HCT116 (cell line): ENCODE measurements at regions not wholly inside any gene's neighbourhood (a gene's known extent, or its start where the extent isn't known, plus 50 kb on each side); places are given as distances from the start of the nearest gene placed in this dataset.

Experiments
- ATAC-seq: fragments of 200-7000 bp; cut with Tn5 transposase; 2 replicates; pipeline ENCODE4 v1.9.1; 2020; ENCODE audit warnings: mild to moderate bottlenecking, moderate library complexity
- BruUV-seq: library from RNA; stranded (reverse); fragments of 400-500 nt; replicated peaks from 2 replicates; lab custom pipeline; 2021; lab: Mats Ljungman, UMichigan
- CTCF ChIA-PET: fragments of 300-600 bp; sonication (Branson Sonifier 250); formaldehyde crosslinking; loops from one replicate; lab custom pipeline; 2021; ENCODE audit warnings: antibody characterized with exemption; lab: Charles Lee
- POLR2A ChIA-PET: fragments of 300-600, 350-600 bp; sonication (Branson Sonifier 250); formaldehyde crosslinking; loops from one replicate; lab custom pipeline; 2021; ENCODE audit warnings: antibody characterized with exemption; lab: Charles Lee
- RAD21 ChIA-PET, 2 experiments: fragments of 300-600 bp; sonication (Branson Sonifier 250); formaldehyde crosslinking; loops; one replicate each; lab custom pipeline; 2023; ENCODE audit warnings: low total read pairs in 2 of 2; ENCODE audit not compliant: uncharacterized antibody in 2 of 2, unreplicated experiment in 2 of 2, low non-redundant PET in 1 of 2; lab: Charles Lee
- DNase-seq: peaks from one replicate; pipeline ENCODE4 v3.0.0-alpha.2; 2010; ENCODE audit warnings: low read depth, low spot score
- H2AFZ ChIP-seq: fragments of 200-600 bp; shearing (Covaris generic), sonication (generic); 2 replicates; pipeline ENCODE4 v1.6.1; 2017; ENCODE audit warnings: low read depth, mixed run types, mixed read lengths, antibody characterized with exemption, low read length; ENCODE audit not compliant: poor library complexity, severe bottlenecking
- H3K27ac ChIP-seq: 2 replicates; pipeline ENCODE4 v1.5.1; 2012; ENCODE audit warnings: low read depth, low read length
- H3K27me3 ChIP-seq: fragments of 200-600 bp; sonication (generic); 2 replicates; pipeline ENCODE4 v1.6.1; 2016; ENCODE audit warnings: mixed run types, low read length, mixed read lengths; ENCODE audit not compliant: insufficient read depth
- H3K36me3 ChIP-seq, 2 experiments: fragments of 200-500 bp in 1 of 2; fragments of 200-600 bp in 1 of 2; sonication (Bioruptor generic) in 1 of 2; sonication (generic) in 1 of 2; 2 replicates each; pipeline versions ENCODE4 v1.5.1 to v1.6.1; 2014 to 2016; ENCODE audit warnings: low read length in 2 of 2, inconsistent platforms in 1 of 2, mixed read lengths in 1 of 2, mixed run types in 1 of 2; ENCODE audit not compliant: insufficient read depth in 2 of 2, control insufficient read depth in 1 of 2
- H3K4me1 ChIP-seq, 2 experiments: fragments of 200-600 bp in 1 of 2; sonication (generic) in 1 of 2; 2 replicates each; pipeline versions ENCODE4 v1.5.1 to v1.6.1; 2012 to 2017; ENCODE audit warnings: low read length in 2 of 2, inconsistent platforms in 1 of 2, mild to moderate bottlenecking in 1 of 2, mixed read lengths in 1 of 2, mixed run types in 1 of 2, moderate library complexity in 1 of 2; ENCODE audit not compliant: insufficient read depth in 2 of 2, control insufficient read depth in 1 of 2
- H3K4me2 ChIP-seq: fragments of 200-600 bp; sonication (generic); 2 replicates; pipeline ENCODE4 v1.6.1; 2017; ENCODE audit warnings: mixed run types, low read length, mixed read lengths
- H3K4me3 ChIP-seq, 2 experiments: fragments of 200-600 bp in 1 of 2; sonication (generic) in 1 of 2; replicated peaks in 1 of 2; 2 replicates each; pipeline ENCODE4 v1.5.1; 2011 to 2016; ENCODE audit warnings: low read length in 2 of 2, control low read depth in 1 of 2, low read depth in 1 of 2, mild to moderate bottlenecking in 1 of 2, mixed read lengths in 1 of 2, mixed run types in 1 of 2
- H3K79me2 ChIP-seq: fragments of 200-600 bp; sonication (generic); 2 replicates; pipeline ENCODE4 v1.6.1; 2017; ENCODE audit warnings: mild to moderate bottlenecking, mixed run types, low read length, moderate library complexity, mixed read lengths; ENCODE audit not compliant: insufficient read depth
- H3K9ac ChIP-seq: fragments of 200-600 bp; sonication (generic); 2 replicates; pipeline ENCODE4 v1.6.1; 2016; ENCODE audit warnings: low read length, mixed read lengths
- H3K9me2 ChIP-seq: fragments of 200-600 bp; sonication (generic), shearing (Covaris generic); 2 replicates; pipeline ENCODE4 v1.6.1; 2017; ENCODE audit warnings: mixed run types, mild to moderate bottlenecking, moderate library complexity; ENCODE audit not compliant: insufficient read depth
- H3K9me3 ChIP-seq, 2 experiments: fragments of 200-500 bp in 1 of 2; fragments of 200-600 bp in 1 of 2; sonication (Bioruptor generic) in 1 of 2; sonication (generic) in 1 of 2; 2 replicates each; pipeline ENCODE4 v1.6.1; 2014 to 2017; ENCODE audit warnings: low read length in 2 of 2, mixed read lengths in 2 of 2, inconsistent platforms in 1 of 2, low read depth in 1 of 2, mild to moderate bottlenecking in 1 of 2, mixed run types in 1 of 2, moderate library complexity in 1 of 2; ENCODE audit not compliant: control insufficient read depth in 1 of 2, insufficient read depth in 1 of 2
- H4K20me1 ChIP-seq: fragments of 200-600 bp; sonication (generic), shearing (Covaris generic); 2 replicates; pipeline ENCODE4 v1.6.1; 2017; ENCODE audit warnings: mixed run types, mild to moderate bottlenecking, moderate library complexity; ENCODE audit not compliant: insufficient read depth
- CBX3 ChIP-seq: IDR thresholded peaks from 2 replicates; pipeline ENCODE4 v1.6.1; 2012; ENCODE audit warnings: low read depth
- CEBPB ChIP-seq: IDR thresholded peaks from 2 replicates; pipeline ENCODE4 v1.6.1; 2012; ENCODE audit warnings: low read depth
- EGR1 ChIP-seq: IDR thresholded peaks from 2 replicates; pipeline ENCODE4 v1.6.1; 2012; ENCODE audit warnings: low read depth
- EZH2 ChIP-seq: fragments of 200-600 bp; sonication (generic); IDR thresholded peaks from 2 replicates; pipeline ENCODE4 v1.6.1; 2017; ENCODE audit warnings: antibody characterized with exemption, mixed run types
- FOSL1 ChIP-seq: IDR thresholded peaks from 2 replicates; pipeline ENCODE4 v1.6.1; 2012; ENCODE audit warnings: low read depth
- JUND ChIP-seq: IDR thresholded peaks from 2 replicates; pipeline ENCODE4 v1.6.1; 2012
- POLR2A ChIP-seq: IDR thresholded peaks from 2 replicates; pipeline ENCODE4 v1.7.0; 2011; ENCODE audit warnings: borderline replicate concordance; ENCODE audit not compliant: insufficient read depth, insufficient read length; ENCODE audit errors: extremely low read depth
- RAD21 ChIP-seq: IDR thresholded peaks from 2 replicates; pipeline ENCODE4 v1.6.1; 2012; ENCODE audit warnings: low read depth, mild to moderate bottlenecking
- SIN3A ChIP-seq: IDR thresholded peaks from 2 replicates; pipeline ENCODE4 v1.6.1; 2012; ENCODE audit warnings: low read depth
- SP1 ChIP-seq: IDR thresholded peaks from 2 replicates; pipeline ENCODE4 v1.6.1; 2012; ENCODE audit warnings: low read depth
- SRF ChIP-seq: IDR thresholded peaks from 2 replicates; pipeline ENCODE4 v1.6.1; 2012; ENCODE audit warnings: low read depth
- TCF7L2 ChIP-seq: IDR thresholded peaks from 2 replicates; pipeline ENCODE4 v1.7.0; 2011; ENCODE audit warnings: borderline replicate concordance, inconsistent platforms; ENCODE audit not compliant: insufficient read depth, insufficient read length; ENCODE audit errors: extremely low read depth
- YY1 ChIP-seq: IDR thresholded peaks from 2 replicates; pipeline ENCODE4 v1.6.1; 2011; ENCODE audit warnings: low read length, low read depth, moderate library complexity, mild to moderate bottlenecking; ENCODE audit not compliant: insufficient replicate concordance; ENCODE audit errors: extremely low read depth
- ZBTB33 ChIP-seq: IDR thresholded peaks from 2 replicates; pipeline ENCODE4 v1.6.1; 2011; ENCODE audit warnings: mild to moderate bottlenecking, low read length, moderate library complexity; ENCODE audit not compliant: insufficient replicate concordance; ENCODE audit errors: extremely low read depth
- ZFX ChIP-seq: fragments of 450-650 bp; IDR thresholded peaks from 2 replicates; pipeline ENCODE4 v1.6.1; 2017
- intact Hi-C: fragments of 100-400 bp; cut with micrococcal nuclease; formaldehyde crosslinking; loops from 2 replicates; pipeline ENCODE4 v1.10.0; 2022
- TF ChIP-seq, protein P1 (sequence below): IDR thresholded peaks from 2 replicates; pipeline ENCODE4 v1.6.1; 2012
- TF ChIP-seq, protein P2 (sequence below): IDR thresholded peaks from 2 replicates; pipeline ENCODE4 v1.6.1; 2012; ENCODE audit warnings: low read depth
- TF ChIP-seq, protein P3 (sequence below), 3 experiments: fragments of 200-600 bp in 1 of 3; sonication (generic) in 1 of 3; IDR thresholded peaks in 2 of 3; conservative IDR thresholded peaks in 1 of 3; 2 replicates each; pipeline ENCODE4 v1.5.1; 2012 to 2017; ENCODE audit warnings: low read depth in 2 of 3, low read length in 2 of 3, antibody characterized with exemption in 1 of 3, borderline replicate concordance in 1 of 3, control low read depth in 1 of 3, mild to moderate bottlenecking in 1 of 3, mixed read lengths in 1 of 3, mixed run types in 1 of 3, moderate library complexity in 1 of 3; ENCODE audit not compliant: insufficient read depth in 1 of 3

DNA sequence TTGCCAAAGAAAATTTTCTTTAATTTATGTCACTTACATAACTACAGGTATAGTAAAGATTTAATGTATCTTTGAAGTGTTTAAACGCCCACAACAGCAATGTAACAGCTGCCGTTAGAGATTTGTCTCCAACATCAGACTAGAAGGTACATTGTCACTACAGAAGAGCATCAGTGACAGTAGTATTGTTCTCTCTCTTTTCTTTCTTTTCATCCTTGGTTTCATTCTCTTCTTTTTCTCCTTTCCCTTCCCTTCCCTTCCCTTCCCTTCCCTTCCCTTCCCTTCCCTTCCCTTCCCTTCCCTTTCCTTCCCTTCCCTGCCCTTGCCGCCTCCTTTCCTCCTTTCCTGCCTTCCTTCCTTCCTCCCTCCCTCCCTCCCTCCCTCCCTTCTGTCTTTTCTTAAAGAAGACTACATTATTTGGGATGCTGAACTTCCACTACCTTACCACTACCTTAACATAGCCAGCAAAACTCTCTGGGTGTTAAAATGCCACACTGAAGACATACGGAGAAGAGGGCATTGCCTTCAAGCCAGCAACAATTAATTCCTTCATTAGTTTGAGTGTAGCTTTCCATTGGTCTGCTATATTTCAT, 663.9 kb downstream of the DOK5 start:
- ChIA-PET POLR2A (no interaction called here), CTCF (no interaction called here), RAD21 (no interaction called here)
- DNase-seq (no peak), ATAC-seq (no peak)
- BruUV-seq: no TSS peak
- TF ChIP-seq JUND (no peak), EGR1 (no peak), SRF (no peak), SIN3A (no peak), CBX3 (no peak), ZFX (no peak), ZBTB33 (no peak), YY1 (no peak), CEBPB (no peak), SP1 (no peak), RAD21 (no peak), EZH2 (no peak), POLR2A (no peak), FOSL1 (no peak), TCF7L2 (no peak)
- TF ChIP-seq, protein P1, sequence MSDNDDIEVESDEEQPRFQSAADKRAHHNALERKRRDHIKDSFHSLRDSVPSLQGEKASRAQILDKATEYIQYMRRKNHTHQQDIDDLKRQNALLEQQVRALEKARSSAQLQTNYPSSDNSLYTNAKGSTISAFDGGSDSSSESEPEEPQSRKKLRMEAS: no peak
- TF ChIP-seq, protein P2, sequence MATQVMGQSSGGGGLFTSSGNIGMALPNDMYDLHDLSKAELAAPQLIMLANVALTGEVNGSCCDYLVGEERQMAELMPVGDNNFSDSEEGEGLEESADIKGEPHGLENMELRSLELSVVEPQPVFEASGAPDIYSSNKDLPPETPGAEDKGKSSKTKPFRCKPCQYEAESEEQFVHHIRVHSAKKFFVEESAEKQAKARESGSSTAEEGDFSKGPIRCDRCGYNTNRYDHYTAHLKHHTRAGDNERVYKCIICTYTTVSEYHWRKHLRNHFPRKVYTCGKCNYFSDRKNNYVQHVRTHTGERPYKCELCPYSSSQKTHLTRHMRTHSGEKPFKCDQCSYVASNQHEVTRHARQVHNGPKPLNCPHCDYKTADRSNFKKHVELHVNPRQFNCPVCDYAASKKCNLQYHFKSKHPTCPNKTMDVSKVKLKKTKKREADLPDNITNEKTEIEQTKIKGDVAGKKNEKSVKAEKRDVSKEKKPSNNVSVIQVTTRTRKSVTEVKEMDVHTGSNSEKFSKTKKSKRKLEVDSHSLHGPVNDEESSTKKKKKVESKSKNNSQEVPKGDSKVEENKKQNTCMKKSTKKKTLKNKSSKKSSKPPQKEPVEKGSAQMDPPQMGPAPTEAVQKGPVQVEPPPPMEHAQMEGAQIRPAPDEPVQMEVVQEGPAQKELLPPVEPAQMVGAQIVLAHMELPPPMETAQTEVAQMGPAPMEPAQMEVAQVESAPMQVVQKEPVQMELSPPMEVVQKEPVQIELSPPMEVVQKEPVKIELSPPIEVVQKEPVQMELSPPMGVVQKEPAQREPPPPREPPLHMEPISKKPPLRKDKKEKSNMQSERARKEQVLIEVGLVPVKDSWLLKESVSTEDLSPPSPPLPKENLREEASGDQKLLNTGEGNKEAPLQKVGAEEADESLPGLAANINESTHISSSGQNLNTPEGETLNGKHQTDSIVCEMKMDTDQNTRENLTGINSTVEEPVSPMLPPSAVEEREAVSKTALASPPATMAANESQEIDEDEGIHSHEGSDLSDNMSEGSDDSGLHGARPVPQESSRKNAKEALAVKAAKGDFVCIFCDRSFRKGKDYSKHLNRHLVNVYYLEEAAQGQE: no peak
- TF ChIP-seq, protein P3, sequence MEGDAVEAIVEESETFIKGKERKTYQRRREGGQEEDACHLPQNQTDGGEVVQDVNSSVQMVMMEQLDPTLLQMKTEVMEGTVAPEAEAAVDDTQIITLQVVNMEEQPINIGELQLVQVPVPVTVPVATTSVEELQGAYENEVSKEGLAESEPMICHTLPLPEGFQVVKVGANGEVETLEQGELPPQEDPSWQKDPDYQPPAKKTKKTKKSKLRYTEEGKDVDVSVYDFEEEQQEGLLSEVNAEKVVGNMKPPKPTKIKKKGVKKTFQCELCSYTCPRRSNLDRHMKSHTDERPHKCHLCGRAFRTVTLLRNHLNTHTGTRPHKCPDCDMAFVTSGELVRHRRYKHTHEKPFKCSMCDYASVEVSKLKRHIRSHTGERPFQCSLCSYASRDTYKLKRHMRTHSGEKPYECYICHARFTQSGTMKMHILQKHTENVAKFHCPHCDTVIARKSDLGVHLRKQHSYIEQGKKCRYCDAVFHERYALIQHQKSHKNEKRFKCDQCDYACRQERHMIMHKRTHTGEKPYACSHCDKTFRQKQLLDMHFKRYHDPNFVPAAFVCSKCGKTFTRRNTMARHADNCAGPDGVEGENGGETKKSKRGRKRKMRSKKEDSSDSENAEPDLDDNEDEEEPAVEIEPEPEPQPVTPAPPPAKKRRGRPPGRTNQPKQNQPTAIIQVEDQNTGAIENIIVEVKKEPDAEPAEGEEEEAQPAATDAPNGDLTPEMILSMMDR (IDR thresholded peaks at IDR 0.05 in 2 of 3, conservative IDR thresholded peaks at IDR 0.05 in 1 of 3; ENCODE audit: borderline replicate concordance in 1 of 3, insufficient read depth in 1 of 3, low read depth in 2 of 3, low read length in 2 of 3): no peak
- H3K27ac ChIP-seq: no peak overlapping the region
- H3K27me3 ChIP-seq: no peaks in the 10 kb centered on the region
- H3K4me2 ChIP-seq: no peak overlapping the region
- H2AFZ ChIP-seq: no peak overlapping the region
- no peak overlapping the region for H3K9ac ChIP-seq
- intact Hi-C loops: no loop called here
- no peaks in the 10 kb centered on the region for H4K20me1 ChIP-seq
- H3K79me2 ChIP-seq: no peaks in the 10 kb centered on the region
- H3K4me1 ChIP-seq: no peaks in the 10 kb centered on the region
- no peaks in the 10 kb centered on the region for H3K9me2 ChIP-seq
- H3K36me3 ChIP-seq: no peaks in the 10 kb centered on the region
- no peak overlapping the region for H3K4me3 ChIP-seq
- H3K9me3 ChIP-seq: peaks cover 5 to 16% of the 10 kb centered on the region in 2 experiments; a peak in 2 of 4 replicates
